Stimulated activated naive CD4-positive, alpha-beta T cell treated with Interleukin-2 at 50 U/mL for 16 hours (primary cell): ENCODE measurements at regions not wholly inside any gene's neighbourhood (a gene's known extent, or its start where the extent isn't known, plus 50 kb on each side); places are given as distances from the start of the nearest gene placed in this dataset.
"Not testable (repeated sequence)": the region's sequence is repeated elsewhere in the genome, so short reads cannot be mapped to it uniquely, and the experiment has no call there.

Source experiments
- DNase-seq: peaks from one replicate; lab custom pipeline; 2025; lab: John Stamatoyannopoulos, UW

DNA sequence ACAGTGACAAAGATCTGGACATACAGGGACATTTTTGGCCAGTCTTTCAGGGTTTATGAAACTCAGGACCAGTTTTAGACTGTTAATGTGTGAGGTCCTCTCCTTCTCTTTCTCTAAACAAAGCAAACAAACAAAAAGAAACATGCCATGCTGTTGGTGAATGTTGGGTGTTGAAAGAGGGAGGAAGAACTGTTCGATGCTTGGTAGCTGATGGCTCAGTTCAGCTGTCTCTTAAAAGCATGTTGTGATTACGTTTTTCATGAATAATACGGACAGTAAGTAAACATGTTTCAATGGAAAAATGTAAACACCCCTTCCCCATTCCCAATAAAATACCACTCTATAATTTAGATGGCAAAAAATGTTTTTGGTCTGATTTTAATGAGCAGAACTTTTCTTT, 219.1 kb downstream of the SEC23IP start:
- DNase-seq = no peak

GRCh38 chr10:120112809-120113208, 220.3 kb downstream of the SEC23IP start:
- DNase-seq = no peak

- DNase-seq = no peak
Observed at GRCh38 chr10:120115959-120116358, 223.4 kb downstream of the SEC23IP start.

DNA sequence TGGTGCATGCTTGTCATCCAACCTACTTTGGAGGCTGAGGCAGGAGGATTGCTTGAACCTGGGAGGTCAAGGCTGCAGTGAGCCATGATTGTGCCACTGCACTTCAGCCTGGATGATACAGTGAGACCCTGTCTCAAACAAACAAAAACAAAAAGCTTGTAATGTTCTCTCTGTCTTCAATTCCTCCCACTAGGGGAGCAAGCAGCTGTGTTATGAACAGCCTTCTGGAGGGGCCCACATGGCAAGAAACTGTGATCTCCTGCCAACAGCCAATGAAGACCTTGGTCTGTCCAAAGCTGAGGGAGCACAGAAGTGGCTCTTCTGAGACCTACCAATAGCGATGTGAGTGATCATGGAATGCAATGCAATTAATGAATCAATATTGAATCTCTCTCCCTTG, 229.2 kb downstream of the SEC23IP start:
- no peak for DNase-seq

DNA sequence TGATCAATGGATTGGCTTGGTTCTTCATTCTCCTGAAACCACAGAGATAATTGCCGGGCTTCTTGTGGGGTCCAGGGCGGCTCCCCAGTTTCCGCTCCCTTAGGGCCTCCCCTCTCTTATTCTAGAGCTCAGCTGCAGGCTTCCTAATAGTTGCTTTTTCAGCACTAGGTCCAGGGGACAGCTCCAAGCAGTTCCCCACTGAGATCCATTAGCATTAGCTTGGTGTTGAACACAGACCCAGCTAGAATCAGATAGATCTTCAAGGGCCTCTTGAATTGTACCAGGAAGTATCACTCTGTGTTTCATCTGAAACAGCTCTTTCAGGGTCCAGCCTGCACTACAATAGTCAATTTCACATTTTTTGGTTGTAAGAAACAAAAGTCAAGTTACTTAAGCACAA, 238.7 kb downstream of the SEC23IP start:
- DNase-seq = no peak

DNA sequence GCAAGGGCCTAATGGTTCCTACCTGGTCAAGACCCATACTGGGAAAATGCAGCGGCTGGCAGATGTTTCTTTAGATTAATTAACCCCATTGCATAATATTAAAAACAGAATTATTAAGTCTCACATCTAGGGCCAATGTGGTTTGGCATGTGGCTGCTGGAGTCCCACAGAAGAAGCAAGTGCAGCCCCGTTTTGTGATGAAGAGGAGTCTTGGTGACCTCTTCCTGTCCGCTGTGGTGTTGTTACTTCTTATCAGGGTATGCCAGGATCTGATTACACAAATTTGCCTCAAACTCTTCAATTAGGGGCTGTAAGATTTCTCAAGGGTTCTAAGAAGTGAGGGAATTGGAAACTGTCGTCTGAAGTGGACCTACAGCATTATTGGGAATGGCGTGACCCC, 240.3 kb downstream of the SEC23IP start:
- DNase-seq = no peak

DNA sequence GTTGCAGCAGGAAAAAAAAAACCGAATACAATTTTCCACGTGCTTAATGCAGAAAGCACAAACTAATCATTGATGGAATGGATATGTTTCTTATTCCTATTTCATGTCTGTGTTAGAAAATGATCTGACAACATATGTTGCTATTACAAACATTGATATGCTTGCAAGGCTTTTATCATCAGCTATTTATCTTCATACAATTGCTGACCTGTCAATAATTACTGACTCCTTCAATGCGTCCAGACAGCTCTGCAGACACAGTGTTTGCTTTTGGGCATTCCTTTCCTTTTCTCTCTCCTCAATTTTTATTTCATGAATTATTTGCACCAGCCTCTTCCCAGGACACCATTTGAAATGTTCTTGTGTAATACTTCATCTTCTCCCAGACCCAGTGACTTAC, 246.2 kb downstream of the SEC23IP start:
- no peak for DNase-seq

GRCh38 chr10:120145107-120145506, 252.6 kb downstream of the SEC23IP start:
- no peak for DNase-seq

DNA sequence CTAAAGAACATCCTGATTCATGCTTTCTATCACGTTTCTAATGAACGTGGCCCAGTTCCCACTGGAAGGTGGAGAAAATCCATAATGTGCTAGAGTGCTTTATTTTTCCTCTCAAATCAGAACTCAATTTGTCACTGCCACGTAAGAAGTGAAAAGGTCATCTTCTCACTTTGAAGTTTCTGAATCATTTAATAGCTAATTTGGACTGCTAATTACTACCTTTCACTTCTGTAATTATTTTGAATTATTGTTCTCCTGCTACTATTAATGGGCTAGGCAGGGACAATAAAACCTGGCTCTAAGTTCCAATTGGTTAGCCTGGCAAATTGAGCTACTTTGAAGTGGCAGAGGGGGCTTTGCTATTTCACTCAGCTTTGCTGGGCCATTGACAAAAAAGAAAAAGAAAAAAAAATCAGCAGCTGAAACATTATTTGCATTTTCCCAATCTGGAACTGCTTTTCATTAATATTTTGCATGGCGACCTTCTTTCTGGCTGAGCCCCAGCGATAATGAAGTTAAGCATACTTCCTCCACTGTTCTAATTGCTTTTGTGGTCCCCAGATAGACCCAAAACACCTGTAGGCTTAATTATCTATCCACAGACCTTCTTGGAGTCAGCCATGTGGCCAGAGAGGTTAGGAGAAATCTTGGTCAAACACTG, 264.2 kb downstream of the SEC23IP start:
- DNase-seq = no peak

GRCh38 chr10:120161111-120161510, 268.6 kb downstream of the SEC23IP start:
- no peak for DNase-seq

DNA sequence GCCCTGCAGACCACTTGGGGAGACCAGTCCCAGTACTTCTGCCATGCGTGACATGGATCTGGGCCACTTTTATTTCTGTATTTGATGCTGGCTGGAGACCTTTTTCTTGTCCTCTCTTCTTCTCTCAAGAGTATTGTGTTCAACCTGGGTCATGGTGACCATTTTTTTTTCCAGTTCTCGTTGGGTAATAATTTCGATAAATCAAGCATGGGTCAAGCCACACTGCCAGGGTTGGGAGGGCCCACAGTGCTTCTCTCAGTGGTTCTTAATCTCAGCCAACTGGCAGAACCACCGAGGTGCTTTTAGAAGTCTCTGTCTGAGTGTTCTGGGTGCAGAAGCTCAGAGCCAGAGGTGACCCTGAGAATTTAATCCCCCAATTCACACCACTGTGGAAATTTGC, 269.9 kb downstream of the SEC23IP start:
- no peak for DNase-seq

- DNase-seq = no peak
Observed at GRCh38 chr10:120172356-120172755, 279.8 kb downstream of the SEC23IP start.

- DNase-seq = no peak
Observed at GRCh38 chr10:120174491-120174890, 282.0 kb downstream of the SEC23IP start.

DNA sequence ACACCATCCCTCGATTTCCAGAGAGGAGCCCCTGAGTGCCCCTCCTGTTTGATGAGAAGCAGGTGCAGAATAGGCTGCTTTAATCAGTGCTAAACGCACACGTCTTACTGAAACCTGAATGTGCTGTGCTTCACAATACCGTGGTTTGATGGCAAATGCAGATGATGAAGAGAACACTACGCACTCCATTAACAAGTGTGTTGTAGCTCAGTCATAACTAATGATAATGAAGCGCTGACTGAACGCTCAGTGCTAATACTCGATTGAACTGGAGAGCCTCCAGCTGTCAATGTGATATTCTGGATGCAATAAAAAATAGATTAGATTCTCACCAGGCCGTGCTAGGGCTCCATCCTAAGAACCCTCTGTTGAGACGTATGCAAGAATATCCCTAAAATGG, 279.7 kb upstream of the PLPP4 start:
- DNase-seq = no peak

DNA sequence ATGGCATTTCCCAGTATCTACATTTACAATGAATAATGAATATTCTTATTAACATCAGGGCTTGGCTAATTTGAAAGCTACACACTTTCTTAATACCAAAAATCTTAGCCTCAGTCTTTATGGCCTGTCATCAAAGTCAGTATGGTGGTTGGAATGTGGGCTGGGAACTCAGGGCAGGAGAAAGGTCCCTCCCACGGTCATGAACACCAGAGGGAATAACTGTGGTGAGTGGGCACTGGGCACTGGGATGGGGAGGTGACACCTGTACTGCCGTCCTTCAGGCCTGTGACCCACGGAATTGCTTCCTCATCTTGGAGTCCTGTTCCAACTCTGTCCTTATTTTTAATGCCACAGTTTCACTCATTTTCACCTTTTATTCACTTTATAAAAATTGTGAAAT, 276.9 kb upstream of the PLPP4 start:
- DNase-seq = no peak

DNA sequence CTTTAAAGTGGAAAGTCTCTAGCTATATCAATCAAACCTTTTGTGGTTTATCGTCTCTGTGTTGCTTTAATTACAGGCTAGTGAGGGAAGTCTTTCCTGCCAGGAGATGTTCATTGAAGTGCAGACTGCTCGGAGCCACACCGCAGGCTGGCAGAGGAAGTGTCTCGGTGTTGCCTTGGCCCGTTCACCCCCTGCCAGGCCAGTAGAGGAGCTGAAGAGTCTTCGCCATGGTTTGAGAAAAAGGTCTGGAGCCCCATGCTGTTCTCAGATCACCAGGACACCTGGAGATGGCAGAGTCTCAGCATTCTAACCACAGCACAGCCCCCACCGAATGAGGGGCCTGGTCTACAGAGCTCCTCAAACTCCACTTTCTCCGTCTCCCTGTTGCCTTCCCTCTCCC, 275.9 kb upstream of the PLPP4 start:
- DNase-seq = no peak

DNA sequence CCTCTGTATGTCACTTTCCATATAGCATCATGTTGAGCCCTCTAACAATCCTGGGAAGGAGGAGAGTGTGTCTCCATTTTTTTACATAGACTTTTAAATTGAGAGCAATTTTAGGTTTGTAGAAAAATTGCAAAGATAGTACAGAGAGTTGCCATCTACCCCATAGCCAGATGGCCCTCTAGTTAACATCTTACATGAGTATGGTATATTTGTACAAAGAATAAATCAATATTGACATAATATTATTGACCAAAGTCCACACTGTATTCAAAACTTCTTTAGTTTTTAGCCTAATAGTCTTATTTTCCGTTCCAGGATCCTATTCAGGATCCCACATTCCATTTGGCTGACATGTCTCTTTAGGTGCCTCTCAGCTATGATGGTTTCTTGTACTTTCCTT, 274.6 kb upstream of the PLPP4 start:
- no peak for DNase-seq

DNA sequence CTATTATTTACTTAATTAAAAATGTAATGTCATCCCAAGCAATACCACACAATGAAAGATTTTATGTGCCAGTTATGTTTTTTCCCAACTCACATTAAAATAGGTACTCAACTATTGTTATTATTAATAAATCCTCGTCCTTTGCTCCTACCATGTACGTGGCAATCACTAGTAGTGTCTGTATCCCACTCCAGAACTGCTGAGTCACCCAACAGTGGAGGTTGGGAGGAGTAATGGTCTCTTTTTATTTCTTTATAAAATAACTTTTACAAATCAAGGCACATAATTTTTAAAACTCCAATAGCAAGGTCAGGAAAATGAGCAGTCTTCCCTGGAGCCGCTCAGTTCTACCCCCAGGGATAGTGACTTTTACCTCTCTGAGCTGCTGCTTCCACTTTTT, 273.5 kb upstream of the PLPP4 start:
- no peak for DNase-seq

DNA sequence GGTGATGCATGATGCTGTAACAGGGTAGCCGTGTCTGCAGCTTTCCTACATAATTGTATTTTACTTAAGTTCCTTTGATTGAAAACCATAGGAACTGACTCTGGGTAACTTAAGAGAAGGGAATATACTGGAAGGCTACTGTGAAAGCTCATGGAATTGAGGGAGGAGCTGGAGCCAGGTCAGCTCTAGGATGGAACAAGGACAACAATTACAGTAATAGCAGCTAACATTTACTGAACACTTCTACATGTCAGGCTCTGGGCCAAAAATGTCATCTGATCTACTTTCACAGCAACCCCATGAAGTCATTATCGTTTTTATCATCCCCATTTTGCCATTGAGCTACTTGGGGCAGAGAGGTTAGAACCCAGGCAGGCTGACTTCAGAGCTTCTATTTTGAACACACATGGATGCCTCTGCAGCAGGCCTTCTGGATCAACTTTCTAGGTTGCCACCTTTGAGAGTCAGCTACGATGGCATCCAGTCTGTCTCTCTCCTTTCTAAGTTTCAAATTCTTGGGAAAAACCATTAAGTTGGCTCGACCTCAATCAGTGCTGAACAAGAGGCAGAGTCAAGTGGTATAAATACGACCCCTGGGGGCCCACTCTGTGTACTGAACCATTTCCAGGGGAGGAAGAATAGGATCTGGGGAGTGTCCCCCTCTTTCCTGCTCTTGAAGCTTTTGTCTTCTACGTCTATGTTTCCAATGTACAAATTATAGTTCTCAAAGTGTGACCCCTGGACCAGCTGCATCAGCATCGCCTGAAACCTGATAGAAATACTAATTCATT, 272.3 kb upstream of the PLPP4 start:
- no peak for DNase-seq

- DNase-seq = no peak
Observed at GRCh38 chr10:120186506-120186905, 270.5 kb upstream of the PLPP4 start.

- not testable (repeated sequence) for DNase-seq
Observed at GRCh38 chr10:120187168-120187567, 269.9 kb upstream of the PLPP4 start.

GRCh38 chr10:120188950-120189349, 268.1 kb upstream of the PLPP4 start:
- no peak for DNase-seq

DNA sequence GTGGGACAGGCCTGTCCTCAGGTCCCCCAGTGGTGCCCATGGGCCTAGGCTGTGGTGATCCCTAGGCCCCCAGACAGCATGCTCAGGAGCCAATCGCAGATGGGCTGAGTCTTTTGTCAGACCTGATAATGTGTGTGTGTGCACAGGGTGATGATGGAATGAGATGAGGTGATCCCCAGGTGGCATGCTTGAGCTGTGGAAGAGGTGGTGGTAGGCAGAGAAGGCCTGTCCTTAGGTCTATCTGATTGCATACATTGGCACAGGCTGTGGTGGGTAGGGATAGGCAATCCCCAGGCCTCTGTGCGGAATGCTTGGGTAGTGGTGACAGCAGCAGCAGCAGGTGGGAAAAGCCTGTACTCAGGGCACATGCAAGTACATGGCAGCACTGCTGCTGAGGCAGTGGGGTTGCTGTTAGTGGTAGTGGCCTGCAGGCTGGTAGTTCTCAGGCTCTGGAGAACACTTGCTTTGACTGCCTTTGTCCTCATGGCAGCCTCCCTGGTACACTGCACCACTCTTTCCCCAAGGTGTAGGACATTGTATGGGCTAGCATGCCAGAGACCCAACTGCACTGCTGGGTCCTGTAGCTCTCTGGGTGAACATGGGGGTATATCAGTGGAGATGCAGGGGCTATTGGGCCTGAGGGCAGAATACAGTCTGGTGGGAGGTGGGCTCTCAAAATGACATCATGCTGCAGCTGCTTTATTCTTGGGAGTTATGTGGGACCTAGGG, 260.9 kb upstream of the PLPP4 start:
- no peak for DNase-seq
